ENCODE measurements at regions not wholly inside any gene's neighbourhood (a gene's known extent, or its start where the extent isn't known, plus 50 kb on each side); places are given as distances from the start of the nearest gene placed in this dataset.

- Histone ChIP-seq H3K4me1 (ENCODE audit: insufficient read depth, poor library complexity, severe bottlenecking) (peaks cover 6% of the 10 kb centered on the region), H3K27ac (ENCODE audit: poor library complexity, severe bottlenecking) (no peak overlapping the region), H3K27me3 (ENCODE audit: insufficient read depth, poor library complexity, severe bottlenecking) (no peaks in the 10 kb centered on the region), H3K36me3 (ENCODE audit: low read depth) (no peaks in the 10 kb centered on the region), H3K9me3 (ENCODE audit: severe bottlenecking) (no peaks in the 10 kb centered on the region), H3K4me3 (ENCODE audit: severe bottlenecking) (no peak overlapping the region)
- ATAC-seq (ENCODE audit: low read depth) (peak; percentile 52; the same call in 2 of the 3 replicates), DNase-seq (ENCODE audit: low spot score) (no peak)
- no peak for TF ChIP-seq CTCF (IDR thresholded peaks at IDR 0.05; ENCODE audit: poor library complexity, severe bottlenecking)
These were observed 279.5 kb upstream of the AKR1E2 start for GRCh38 chr10:4546500-4546899.

DNA sequence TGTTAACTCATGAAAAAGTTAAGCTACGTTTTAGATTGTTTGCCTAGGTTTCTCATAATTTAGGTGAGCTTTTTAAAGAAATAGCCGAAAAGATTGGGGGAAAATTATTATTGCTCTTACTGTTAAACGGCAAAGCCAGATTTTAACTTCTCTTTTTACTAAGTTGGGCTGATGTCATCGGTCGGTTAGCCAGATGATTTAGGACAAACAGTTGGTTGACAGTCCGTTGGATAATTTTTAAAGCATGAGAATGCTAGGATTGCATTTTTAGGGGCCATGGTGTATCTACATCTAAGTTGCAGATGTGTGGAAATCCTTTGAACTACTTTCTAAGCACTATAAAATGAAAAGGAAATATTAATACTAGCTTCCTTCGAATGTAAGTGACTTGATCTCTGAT is 280.9 kb upstream of the AKR1E2 start:
- no peak for ATAC-seq (ENCODE audit: low read depth)
- H3K27ac ChIP-seq (ENCODE audit: poor library complexity, severe bottlenecking): no peak overlapping the region
- no peak for TF ChIP-seq CTCF (IDR thresholded peaks at IDR 0.05; ENCODE audit: poor library complexity, severe bottlenecking)
- no peaks in the 10 kb centered on the region for H3K36me3 ChIP-seq (ENCODE audit: low read depth)
- no peak for DNase-seq (ENCODE audit: low spot score)
- H3K9me3 ChIP-seq (ENCODE audit: severe bottlenecking): no peaks in the 10 kb centered on the region
- no peaks in the 10 kb centered on the region for H3K27me3 ChIP-seq (ENCODE audit: insufficient read depth, poor library complexity, severe bottlenecking)
- no peak overlapping the region for H3K4me3 ChIP-seq (ENCODE audit: severe bottlenecking)
- H3K4me1 ChIP-seq (ENCODE audit: insufficient read depth, poor library complexity, severe bottlenecking): peaks cover 13% of the 10 kb centered on the region

GRCh38 chr10:4543938-4544533 is 282.0 kb upstream of the AKR1E2 start:
- no peak for TF ChIP-seq CTCF (IDR thresholded peaks at IDR 0.05; ENCODE audit: poor library complexity, severe bottlenecking)
- Histone ChIP-seq H3K27ac (ENCODE audit: poor library complexity, severe bottlenecking) (no peak overlapping the region), H3K4me3 (ENCODE audit: severe bottlenecking) (no peak overlapping the region), H3K36me3 (ENCODE audit: low read depth) (no peaks in the 10 kb centered on the region), H3K4me1 (ENCODE audit: insufficient read depth, poor library complexity, severe bottlenecking) (peaks cover 13% of the 10 kb centered on the region), H3K9me3 (ENCODE audit: severe bottlenecking) (no peaks in the 10 kb centered on the region), H3K27me3 (ENCODE audit: insufficient read depth, poor library complexity, severe bottlenecking) (no peaks in the 10 kb centered on the region)
- no peak for DNase-seq (ENCODE audit: low spot score)
- no peak for ATAC-seq (ENCODE audit: low read depth)

- peak; percentile 100 for ATAC-seq (ENCODE audit: low read depth)
- H3K27me3 ChIP-seq (ENCODE audit: insufficient read depth, poor library complexity, severe bottlenecking): no peaks in the 10 kb centered on the region
- H3K36me3 ChIP-seq (ENCODE audit: low read depth): no peaks in the 10 kb centered on the region
- H3K27ac ChIP-seq (ENCODE audit: poor library complexity, severe bottlenecking): peak overlapping the region; percentile 74
- no peak overlapping the region for H3K4me3 ChIP-seq (ENCODE audit: severe bottlenecking)
- TF ChIP-seq CTCF (IDR thresholded peaks at IDR 0.05; ENCODE audit: poor library complexity, severe bottlenecking): peak; percentile 47
- peaks cover 13% of the 10 kb centered on the region for H3K4me1 ChIP-seq (ENCODE audit: insufficient read depth, poor library complexity, severe bottlenecking)
- DNase-seq (ENCODE audit: low spot score): peak; percentile 68
- H3K9me3 ChIP-seq (ENCODE audit: severe bottlenecking): no peaks in the 10 kb centered on the region
These were observed 284.7 kb upstream of the AKR1E2 start for GRCh38 chr10:4541292-4541691.

DNA sequence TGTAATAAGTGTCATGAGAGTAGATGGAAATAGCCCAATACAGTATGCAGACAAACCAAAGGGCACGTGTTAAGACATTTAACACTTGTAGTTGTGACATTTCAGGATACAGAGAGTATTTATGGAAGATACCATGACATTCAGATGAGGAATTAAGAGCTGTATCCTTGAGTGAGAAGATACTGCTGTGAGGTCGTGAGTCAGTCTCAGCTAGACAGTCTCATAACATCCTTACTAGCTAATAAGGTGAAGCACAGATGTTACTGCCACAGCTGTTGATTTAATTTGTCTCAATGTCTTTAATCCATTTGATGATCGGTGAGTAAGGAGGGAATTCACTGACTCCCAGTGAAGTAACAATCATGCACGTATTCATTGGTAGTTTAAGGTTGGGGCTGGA is 288.0 kb upstream of the AKR1E2 start:
- Histone ChIP-seq H3K4me1 (ENCODE audit: insufficient read depth, poor library complexity, severe bottlenecking) (peaks cover 26% of the 10 kb centered on the region), H3K9me3 (ENCODE audit: severe bottlenecking) (no peaks in the 10 kb centered on the region), H3K4me3 (ENCODE audit: severe bottlenecking) (no peak overlapping the region), H3K27ac (ENCODE audit: poor library complexity, severe bottlenecking) (no peak overlapping the region), H3K27me3 (ENCODE audit: insufficient read depth, poor library complexity, severe bottlenecking) (no peaks in the 10 kb centered on the region), H3K36me3 (ENCODE audit: low read depth) (no peaks in the 10 kb centered on the region)
- ATAC-seq (ENCODE audit: low read depth) (no peak), DNase-seq (ENCODE audit: low spot score) (no peak)
- TF ChIP-seq CTCF (IDR thresholded peaks at IDR 0.05; ENCODE audit: poor library complexity, severe bottlenecking): no peak

Measured in RWPE2 (cell line).